Neural progenitor cell (in vitro differentiated cells): ENCODE measurements at regions not wholly inside any gene's neighbourhood (a gene's known extent, or its start where the extent isn't known, plus 50 kb on each side); places are given as distances from the start of the nearest gene placed in this dataset.

Experiments
- CTCF ChIP-seq: fragments of 200-600 bp; sonication (generic); IDR thresholded peaks from 2 replicates; pipeline ENCODE4 v1.5.1; 2017; ENCODE audit warnings: antibody characterized with exemption, mild to moderate bottlenecking
- EZH2 ChIP-seq: fragments of 200-600 bp; sonication (generic); IDR thresholded peaks from 2 replicates; pipeline ENCODE4 v1.6.1; 2017; ENCODE audit warnings: antibody characterized with exemption, mild to moderate bottlenecking, moderate library complexity
- EZH2phosphoT487 ChIP-seq: fragments of 200-600 bp; sonication (generic); IDR thresholded peaks from 2 replicates; pipeline ENCODE4 v1.6.1; 2017; ENCODE audit warnings: antibody characterized with exemption

GRCh38 chr4:134072137-134072536, 129.5 kb downstream of the PABPC4L start:
- no peak for TF ChIP-seq EZH2
- no peak for TF ChIP-seq CTCF
- no peak for TF ChIP-seq EZH2phosphoT487
